H1 (cell line): ENCODE measurements at regions not wholly inside any gene's neighbourhood (a gene's known extent, or its start where the extent isn't known, plus 50 kb on each side); places are given as distances from the start of the nearest gene placed in this dataset.

Experiments
- CTCF ChIA-PET: fragments of 300-600 bp; sonication (Branson Sonifier 250); formaldehyde crosslinking; loops from one replicate; lab custom pipeline; 2021; ENCODE audit not compliant: partially characterized antibody; lab: Charles Lee
- POLR2A ChIA-PET: fragments of 300-600 bp; sonication (Branson Sonifier 250); formaldehyde crosslinking; loops from one replicate; lab custom pipeline; 2021; ENCODE audit warnings: inconsistent platforms; ENCODE audit not compliant: partially characterized antibody; lab: Charles Lee
- DNase-seq, 2 experiments: peaks; one replicate each; pipeline versions ENCODE4 v3.0.0 to v3.0.0-alpha.2; 2010 to 2022; ENCODE audit warnings: low spot score in 2 of 2, low read depth in 1 of 2, mixed read lengths in 1 of 2
- FAIRE-seq: peaks from 2 replicates; lab custom pipeline; 2011; peaks lifted over from hg19 to GRCh38; lab: Jason Lieb, UNC
- H2AFZ ChIP-seq: 2 replicates; pipeline ENCODE4 v1.8.1; 2012; ENCODE audit warnings: low read length, inconsistent platforms
- H2AK5ac ChIP-seq: 2 replicates; pipeline ENCODE4 v1.6.1; 2013; ENCODE audit warnings: low read depth, low read length
- H2BK120ac ChIP-seq: replicated peaks from 2 replicates; pipeline ENCODE3; 2013; ENCODE audit warnings: low read depth, low read length, inconsistent platforms
- H2BK12ac ChIP-seq: 2 replicates; pipeline ENCODE4 v1.6.1; 2013; ENCODE audit warnings: low read depth, low read length
- H2BK15ac ChIP-seq: 2 replicates; pipeline ENCODE4 v1.6.1; 2013; ENCODE audit warnings: low read length
- H2BK20ac ChIP-seq: 2 replicates; pipeline ENCODE4 v1.6.1; 2013; ENCODE audit warnings: low read length
- H2BK5ac ChIP-seq: 2 replicates; pipeline ENCODE4 v1.6.1; 2013; ENCODE audit warnings: low read depth, low read length
- H3K14ac ChIP-seq: 2 replicates; pipeline ENCODE4 v1.6.1; 2013; ENCODE audit warnings: inconsistent platforms; ENCODE audit not compliant: insufficient read length
- H3K18ac ChIP-seq: 2 replicates; pipeline ENCODE4 v1.6.1; 2013; ENCODE audit warnings: low read length; ENCODE audit errors: extremely low read depth
- H3K23ac ChIP-seq: 2 replicates; pipeline ENCODE4 v1.6.1; 2013; ENCODE audit warnings: inconsistent platforms; ENCODE audit not compliant: insufficient read length
- H3K23me2 ChIP-seq: 2 replicates; pipeline ENCODE4 v1.6.1; 2013; ENCODE audit warnings: low read depth, low read length
- H3K27ac ChIP-seq: 2 replicates; pipeline ENCODE4 v1.6.1; 2011; ENCODE audit warnings: low read depth, low read length, inconsistent platforms
- H3K27me3 ChIP-seq, 4 experiments: replicated peaks in 1 of 4; 1 replicate in 1 of 4; 2 replicates in 3 of 4; pipeline versions ENCODE4 v1.6.1 to v1.8.1; 2011 to 2013; ENCODE audit warnings: low read length in 3 of 4, mild to moderate bottlenecking in 3 of 4, inconsistent platforms in 2 of 4, mixed read lengths in 2 of 4, moderate library complexity in 1 of 4; ENCODE audit not compliant: control insufficient read depth in 3 of 4, insufficient read depth in 3 of 4; ENCODE audit errors: extremely low read depth in 1 of 4
- H3K36me3 ChIP-seq, 4 experiments: 2 replicates each; pipeline versions ENCODE4 v1.6.1 to v1.8.1; 2011 to 2013; ENCODE audit warnings: mild to moderate bottlenecking in 4 of 4, low read length in 3 of 4, moderate library complexity in 2 of 4, control low read depth in 1 of 4, inconsistent platforms in 1 of 4; ENCODE audit not compliant: insufficient read depth in 4 of 4, control insufficient read depth in 2 of 4
- H3K4ac ChIP-seq: replicated peaks from 2 replicates; pipeline ENCODE3; 2013; ENCODE audit warnings: low read length, low read depth, mixed read lengths, inconsistent platforms; ENCODE audit not compliant: insufficient read length
- H3K4me1 ChIP-seq, 4 experiments: replicated peaks in 1 of 4; 1 replicate in 1 of 4; 2 replicates in 3 of 4; pipeline versions ENCODE4 v1.6.1 to v1.8.1; 2011 to 2013; ENCODE audit warnings: low read length in 3 of 4, inconsistent platforms in 2 of 4, mixed read lengths in 1 of 4; ENCODE audit not compliant: insufficient read depth in 4 of 4, control insufficient read depth in 3 of 4
- H3K4me2 ChIP-seq, 2 experiments: 2 replicates each; pipeline versions ENCODE4 v1.6.1 to v1.8.1; 2011 to 2013; ENCODE audit warnings: low read depth in 2 of 2, low read length in 2 of 2, control low read depth in 1 of 2, inconsistent platforms in 1 of 2, mild to moderate bottlenecking in 1 of 2; ENCODE audit not compliant: insufficient read depth in 1 of 2
- H3K4me3 ChIP-seq, 4 experiments: fragments of 200-600, 300-600 bp in 1 of 4; sonication (generic), shearing (Covaris generic), sonication (Bioruptor Twin) in 1 of 4; 2 replicates each; pipeline versions ENCODE4 v1.5.1 to v1.8.1; 2011 to 2016; ENCODE audit warnings: low read length in 4 of 4, low read depth in 3 of 4, control low read depth in 2 of 4, inconsistent platforms in 2 of 4, mild to moderate bottlenecking in 2 of 4, mixed read lengths in 1 of 4, moderate library complexity in 1 of 4; ENCODE audit not compliant: insufficient read depth in 2 of 4; ENCODE audit errors: extremely low read depth in 1 of 4
- H3K56ac ChIP-seq: replicated peaks from 2 replicates; pipeline ENCODE3; 2013; ENCODE audit warnings: low read depth, mild to moderate bottlenecking, mixed read lengths, low read length, inconsistent platforms; ENCODE audit not compliant: insufficient read length
- H3K79me1 ChIP-seq: 2 replicates; pipeline ENCODE4 v1.6.1; 2013; ENCODE audit warnings: low read depth, low read length, control low read depth
- H3K79me2 ChIP-seq, 2 experiments: 2 replicates each; pipeline versions ENCODE4 v1.6.1 to v1.8.1; 2012 to 2013; ENCODE audit warnings: low read length in 2 of 2, mild to moderate bottlenecking in 2 of 2, inconsistent platforms in 1 of 2; ENCODE audit not compliant: insufficient read depth in 2 of 2, control insufficient read depth in 1 of 2
- H3K9ac ChIP-seq, 4 experiments: replicated peaks in 1 of 4; 1 replicate in 1 of 4; 2 replicates in 3 of 4; pipeline versions ENCODE4 v1.6.1 to v1.8.1; 2011 to 2013; ENCODE audit warnings: low read depth in 3 of 4, low read length in 3 of 4, control low read depth in 2 of 4, mild to moderate bottlenecking in 2 of 4, moderate library complexity in 2 of 4, inconsistent platforms in 1 of 4; ENCODE audit errors: extremely low read depth in 1 of 4
- H3K9me3 ChIP-seq, 2 experiments: 2 replicates each; pipeline versions ENCODE4 v1.6.1 to v1.8.1; 2012 to 2013; ENCODE audit warnings: mild to moderate bottlenecking in 2 of 2, moderate library complexity in 2 of 2, control low read depth in 1 of 2, inconsistent platforms in 1 of 2, low read depth in 1 of 2, low read length in 1 of 2, mixed read lengths in 1 of 2; ENCODE audit not compliant: insufficient read depth in 2 of 2
- H4K20me1 ChIP-seq, 2 experiments: replicated peaks in 1 of 2; 2 replicates each; pipeline versions ENCODE3 to v1.8.1; 2011 to 2013; ENCODE audit warnings: inconsistent platforms in 2 of 2, low read length in 2 of 2, mild to moderate bottlenecking in 1 of 2; ENCODE audit not compliant: insufficient read depth in 2 of 2, control insufficient read depth in 1 of 2
- H4K5ac ChIP-seq: 2 replicates; pipeline ENCODE4 v1.6.1; 2013; ENCODE audit warnings: low read length, low read depth, mixed read lengths, inconsistent platforms; ENCODE audit not compliant: insufficient read length
- H4K8ac ChIP-seq: 2 replicates; pipeline ENCODE4 v1.8.0; 2013; ENCODE audit warnings: mild to moderate bottlenecking, moderate library complexity, low read length, inconsistent platforms; ENCODE audit not compliant: insufficient read depth; ENCODE audit errors: extremely low read depth
- H4K91ac ChIP-seq: replicated peaks from 2 replicates; pipeline ENCODE3; 2013; ENCODE audit warnings: low read length, mixed read lengths, inconsistent platforms; ENCODE audit not compliant: insufficient read length
- ATF2 ChIP-seq: IDR thresholded peaks from 2 replicates; pipeline ENCODE4 v1.6.1; 2012; ENCODE audit warnings: low read length, inconsistent platforms
- CBX5 ChIP-seq: fragments of 300-800, 300-1000 bp; sonication (generic); IDR thresholded peaks from 2 replicates; pipeline ENCODE4 v1.7.1; 2016; ENCODE audit warnings: antibody characterized with exemption, low read length, low read depth
- E2F6 ChIP-seq: IDR thresholded peaks from 2 replicates; pipeline ENCODE4 v1.6.1; 2012; ENCODE audit warnings: inconsistent platforms
- EP300 ChIP-seq, 2 experiments: IDR thresholded peaks; 1 replicate in 1 of 2; 2 replicates in 1 of 2; pipeline ENCODE4 v1.6.1; 2011 to 2012; ENCODE audit warnings: low read depth in 2 of 2, low read length in 2 of 2, mild to moderate bottlenecking in 2 of 2, borderline replicate concordance in 1 of 2, inconsistent platforms in 1 of 2, moderate library complexity in 1 of 2
- KDM1A ChIP-seq: fragments of 200-600, 300-600 bp; sonication (generic); IDR thresholded peaks from 2 replicates; pipeline ENCODE4 v1.7.1; 2016; ENCODE audit warnings: mild to moderate bottlenecking, low read length, borderline replicate concordance
- NRF1 ChIP-seq: IDR thresholded peaks from 2 replicates; pipeline ENCODE4 v1.6.1; 2011; ENCODE audit warnings: mild to moderate bottlenecking, low read depth, low read length, improper control_type of control experiment
- POLR2A ChIP-seq, 2 experiments: IDR thresholded peaks; 1 replicate in 1 of 2; 2 replicates in 1 of 2; pipeline ENCODE4 v1.6.1; 2011; ENCODE audit warnings: low read depth in 2 of 2, low read length in 2 of 2, mild to moderate bottlenecking in 2 of 2; ENCODE audit errors: control extremely low read depth in 1 of 2
- POLR2AphosphoS5 ChIP-seq: IDR thresholded peaks from 2 replicates; pipeline ENCODE4 v1.6.1; 2011; ENCODE audit warnings: low read depth, low read length
- RXRA ChIP-seq: IDR thresholded peaks from 2 replicates; pipeline ENCODE4 v1.6.1; 2011; ENCODE audit warnings: low read depth, mild to moderate bottlenecking, low read length, moderate library complexity; ENCODE audit not compliant: insufficient read depth
- SAP30 ChIP-seq: fragments of 300-600 bp; sonication (generic); IDR thresholded peaks from 2 replicates; pipeline ENCODE4 v1.7.1; 2012; ENCODE audit warnings: low read length, moderate library complexity, mild to moderate bottlenecking, inconsistent platforms; ENCODE audit not compliant: insufficient read depth, insufficient replicate concordance
- SIN3A ChIP-seq, 2 experiments: IDR thresholded peaks in 1 of 2; conservative IDR thresholded peaks in 1 of 2; 2 replicates each; pipeline ENCODE4 v1.6.1; 2011 to 2012; ENCODE audit warnings: low read length in 2 of 2, improper control_type of control experiment in 1 of 2, low read depth in 1 of 2, mild to moderate bottlenecking in 1 of 2
- SP4 ChIP-seq: IDR thresholded peaks from 2 replicates; pipeline ENCODE4 v1.6.1; 2012; ENCODE audit warnings: low read length, inconsistent platforms
- WGBS, 2 experiments: shearing (Covaris generic) in 1 of 2; methylation state at CpG; one replicate each; pipeline versions ENCODE4 v1.1.6 to v1.1.7; 2013 to 2015; ENCODE audit warnings: low lambda C conversion rate in 2 of 2, mixed read lengths in 2 of 2, inconsistent platforms in 1 of 2, low coverage in 1 of 2, missing lambda C conversion rate in 1 of 2; ENCODE audit not compliant: insufficient replicate concordance in 2 of 2, insufficient coverage in 1 of 2, insufficient read length in 1 of 2; ENCODE audit errors: extremely low coverage in 1 of 2, missing lambda C conversion rate in 1 of 2; 5-methylcytosine and 5-hydroxymethylcytosine counted together

GRCh38 chr4:116577321-116577720 is 508.1 kb downstream of the TRAM1L1 start:
- H4K8ac ChIP-seq, result no peak overlapping the region
- 90% methylated on average over 1 of the region's 1 CpG; no CpG with 5 or more reads in 1 of the 2 experiments for WGBS, 2 experiments
- H3K27me3 ChIP-seq, result no peaks in the 10 kb centered on the region
- H2BK12ac ChIP-seq, result no peak overlapping the region
- H3K27ac ChIP-seq, result no peak overlapping the region
- no peak overlapping the region for H3K14ac ChIP-seq
- no peak overlapping the region for H2AFZ ChIP-seq
- DNase-seq (no peak), FAIRE-seq (no peak)
- H3K9ac ChIP-seq, result no peak overlapping the region
- no peaks in the 10 kb centered on the region for H3K23me2 ChIP-seq
- no peak overlapping the region for H3K56ac ChIP-seq
- no peak overlapping the region for H2BK5ac ChIP-seq
- H3K36me3 ChIP-seq, result no peaks in the 10 kb centered on the region
- H2BK120ac ChIP-seq, result no peak overlapping the region
- no peak overlapping the region for H2BK20ac ChIP-seq
- H3K9me3 ChIP-seq, result peaks cover 0 to 4% of the 10 kb centered on the region in 2 experiments; a peak in 2 of 4 replicates
- CTCF ChIA-PET, result no interaction called here
- no peaks in the 10 kb centered on the region for H4K20me1 ChIP-seq
- H3K23ac ChIP-seq, result no peak overlapping the region
- H3K18ac ChIP-seq, result no peak overlapping the region
- no peaks in the 10 kb centered on the region for H3K79me1 ChIP-seq
- H3K4me1 ChIP-seq, result no peaks in the 10 kb centered on the region
- no peak overlapping the region for H4K91ac ChIP-seq
- no peak overlapping the region for H3K4ac ChIP-seq
- H3K79me2 ChIP-seq, result no peaks in the 10 kb centered on the region
- H2BK15ac ChIP-seq, result no peak overlapping the region
- H3K4me2 ChIP-seq, result no peak overlapping the region
- H4K5ac ChIP-seq, result no peak overlapping the region
- H3K4me3 ChIP-seq, result no peak overlapping the region
- no peak overlapping the region for H2AK5ac ChIP-seq
- POLR2A ChIA-PET, result no interaction called here
- TF ChIP-seq ATF2 (no peak), POLR2AphosphoS5 (no peak), NRF1 (no peak), RXRA (no peak), E2F6 (no peak), SAP30 (no peak), SIN3A (conservative IDR thresholded peaks at IDR 0.05 in 1 of 2, IDR thresholded peaks at IDR 0.05 in 1 of 2; ENCODE audit: low read depth in 1 of 2, low read length in 2 of 2) (no peak), SP4 (no peak), POLR2A (IDR thresholded peaks at IDR 0.05; ENCODE audit: control extremely low read depth in 1 of 2, low read depth in 2 of 2, low read length in 2 of 2) (no peak), KDM1A (no peak), EP300 (IDR thresholded peaks at IDR 0.05; ENCODE audit: borderline replicate concordance in 1 of 2, low read depth in 2 of 2, low read length in 2 of 2) (no peak), CBX5 (no peak)
